ENCODE measurements at regions not wholly inside any gene's neighbourhood (a gene's known extent, or its start where the extent isn't known, plus 50 kb on each side); places are given as distances from the start of the nearest gene placed in this dataset.

DNA sequence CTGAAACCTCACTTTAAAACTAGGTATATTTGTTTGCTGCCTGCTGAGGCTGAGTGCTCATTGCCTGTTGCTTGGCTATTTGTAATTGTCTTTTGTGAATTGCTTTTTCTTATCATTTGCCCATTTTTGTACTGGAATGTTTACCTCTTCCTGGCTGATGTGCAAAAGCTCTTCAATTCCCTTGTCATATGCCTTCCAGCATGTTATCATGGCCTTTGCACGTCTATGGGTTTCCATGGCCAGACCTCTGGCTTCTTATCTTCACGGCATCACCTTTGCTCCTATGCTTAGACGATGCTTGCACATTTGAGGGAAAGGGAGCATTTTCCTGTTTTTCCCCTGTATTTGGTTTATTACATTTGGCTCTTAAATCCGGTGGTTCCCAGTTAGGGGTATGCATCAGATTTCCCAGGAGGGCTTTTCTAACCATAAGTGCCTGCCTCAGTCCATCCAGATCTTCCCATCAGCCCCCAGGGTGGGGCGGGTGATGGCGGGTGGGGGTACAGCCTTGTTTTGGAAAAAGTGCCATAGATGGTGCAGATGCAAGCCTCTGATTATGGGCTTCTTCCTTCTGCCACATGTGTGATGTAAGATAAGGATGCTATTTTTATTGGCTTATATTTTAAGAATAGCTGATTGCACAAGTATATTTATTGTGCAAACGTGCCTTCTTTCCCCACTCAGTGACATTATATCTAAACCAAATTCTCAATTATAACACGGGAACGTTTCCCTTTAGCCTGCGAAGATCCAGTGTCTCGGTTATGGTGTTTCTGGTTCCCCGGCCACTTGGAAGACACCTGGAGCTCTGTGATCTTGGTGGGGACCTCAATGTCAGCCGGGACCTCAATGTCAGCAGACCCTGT, 70.6 kb upstream of the SEPTIN5 start (continued):
- no peak for TF ChIP-seq PHF21A (IDR thresholded peaks at IDR 0.05; ENCODE audit: borderline replicate concordance, low read depth)
- TF ChIP-seq U2AF1 (optimal IDR thresholded peaks at IDR 0.05; ENCODE audit: low read depth, low read length): no peak
- TF ChIP-seq, protein P1, sequence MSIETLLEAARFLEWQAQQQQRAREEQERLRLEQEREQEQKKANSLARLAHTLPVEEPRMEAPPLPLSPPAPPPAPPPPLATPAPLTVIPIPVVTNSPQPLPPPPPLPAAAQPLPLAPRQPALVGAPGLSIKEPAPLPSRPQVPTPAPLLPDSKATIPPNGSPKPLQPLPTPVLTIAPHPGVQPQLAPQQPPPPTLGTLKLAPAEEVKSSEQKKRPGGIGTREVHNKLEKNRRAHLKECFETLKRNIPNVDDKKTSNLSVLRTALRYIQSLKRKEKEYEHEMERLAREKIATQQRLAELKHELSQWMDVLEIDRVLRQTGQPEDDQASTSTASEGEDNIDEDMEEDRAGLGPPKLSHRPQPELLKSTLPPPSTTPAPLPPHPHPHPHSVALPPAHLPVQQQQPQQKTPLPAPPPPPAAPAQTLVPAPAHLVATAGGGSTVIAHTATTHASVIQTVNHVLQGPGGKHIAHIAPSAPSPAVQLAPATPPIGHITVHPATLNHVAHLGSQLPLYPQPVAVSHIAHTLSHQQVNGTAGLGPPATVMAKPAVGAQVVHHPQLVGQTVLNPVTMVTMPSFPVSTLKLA (conservative IDR thresholded peaks at IDR 0.05): peak; percentile 60 to 68; a peak in 3 of 4 replicates
- TF ChIP-seq, protein P2, sequence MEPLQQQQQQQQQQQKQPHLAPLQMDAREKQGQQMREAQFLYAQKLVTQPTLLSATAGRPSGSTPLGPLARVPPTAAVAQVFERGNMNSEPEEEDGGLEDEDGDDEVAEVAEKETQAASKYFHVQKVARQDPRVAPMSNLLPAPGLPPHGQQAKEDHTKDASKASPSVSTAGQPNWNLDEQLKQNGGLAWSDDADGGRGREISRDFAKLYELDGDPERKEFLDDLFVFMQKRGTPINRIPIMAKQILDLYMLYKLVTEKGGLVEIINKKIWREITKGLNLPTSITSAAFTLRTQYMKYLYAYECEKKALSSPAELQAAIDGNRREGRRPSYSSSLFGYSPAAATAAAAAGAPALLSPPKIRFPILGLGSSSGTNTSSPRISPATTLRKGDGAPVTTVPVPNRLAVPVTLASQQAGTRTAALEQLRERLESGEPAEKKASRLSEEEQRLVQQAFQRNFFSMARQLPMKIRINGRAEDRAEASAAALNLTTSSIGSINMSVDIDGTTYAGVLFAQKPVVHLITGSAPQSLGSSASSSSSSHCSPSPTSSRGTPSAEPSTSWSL (CRISPR knock-in tag; IDR thresholded peaks at IDR 0.05; ENCODE audit: borderline replicate concordance): no peak
- peak; percentile 46 for TF ChIP-seq ZNF134 (CRISPR knock-in tag; conservative IDR thresholded peaks at IDR 0.05)
- no peak for TF ChIP-seq RBM34 (IDR thresholded peaks at IDR 0.05; ENCODE audit: borderline replicate concordance, insufficient read depth, low read length)
- TF ChIP-seq ZC3H4 (CRISPR knock-in tag; IDR thresholded peaks at IDR 0.05; ENCODE audit: borderline replicate concordance): no peak
- peak; percentile 99 for TF ChIP-seq CTBP1 (IDR thresholded peaks at IDR 0.05; ENCODE audit: borderline replicate concordance)
- TF ChIP-seq ZNF239 (CRISPR knock-in tag; IDR thresholded peaks at IDR 0.05): peak; percentile 53; the same call in 1 of the 2 replicates
- peak; percentile 97 for TF ChIP-seq PML (IDR thresholded peaks at IDR 0.05; ENCODE audit: low read length)
- TF ChIP-seq NFYB (IDR thresholded peaks at IDR 0.05; ENCODE audit: extremely low read depth, insufficient read length): no peak
- TF ChIP-seq, protein P3, sequence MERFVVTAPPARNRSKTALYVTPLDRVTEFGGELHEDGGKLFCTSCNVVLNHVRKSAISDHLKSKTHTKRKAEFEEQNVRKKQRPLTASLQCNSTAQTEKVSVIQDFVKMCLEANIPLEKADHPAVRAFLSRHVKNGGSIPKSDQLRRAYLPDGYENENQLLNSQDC (CRISPR knock-in tag; IDR thresholded peaks at IDR 0.05): peak; percentile 93
- no peak for TF ChIP-seq CBX2 (IDR thresholded peaks at IDR 0.05; ENCODE audit: insufficient read depth, low read length, poor library complexity, severe bottlenecking)
- TF ChIP-seq PHTF2 (CRISPR knock-in tag; IDR thresholded peaks at IDR 0.05): peak; percentile 85; the same call in 1 of the 2 replicates
- TF ChIP-seq ZBTB7A (IDR thresholded peaks at IDR 0.05; ENCODE audit: borderline replicate concordance, control insufficient read depth, low read depth, low read length): 0 out of 2 replicates have a peak, but pooled peaks have one; percentile 56
- peak in 1 of 2 experiments; percentile 95; a peak in 2 of 4 replicates for TF ChIP-seq TEAD1 (CRISPR knock-in tag; IDR thresholded peaks at IDR 0.05)
